ENCODE measurements at regions not wholly inside any gene's neighbourhood (a gene's known extent, or its start where the extent isn't known, plus 50 kb on each side); places are given as distances from the start of the nearest gene placed in this dataset.

DNA sequence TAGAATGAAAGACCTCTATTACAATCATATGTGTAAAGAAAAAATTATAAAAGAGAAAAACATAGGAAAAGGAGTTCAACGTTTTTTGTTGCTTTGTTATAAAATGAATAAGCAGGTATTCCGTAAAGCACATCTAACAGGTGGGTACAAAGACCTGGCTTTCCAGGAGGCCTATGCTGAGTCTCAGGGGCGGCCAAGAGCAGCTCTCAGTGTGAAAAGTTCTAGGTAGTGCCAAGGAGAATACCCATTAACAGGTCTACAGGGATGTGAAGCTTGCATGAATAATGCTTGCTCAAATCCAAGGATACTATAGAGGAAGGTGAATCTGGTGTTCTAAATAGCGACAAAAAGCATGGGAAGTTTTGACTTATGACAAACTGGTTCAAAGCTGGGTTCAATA lies 944.4 kb downstream of the PDHA2 start:
- DNase-seq (ENCODE audit: low spot score) = no peak

DNA sequence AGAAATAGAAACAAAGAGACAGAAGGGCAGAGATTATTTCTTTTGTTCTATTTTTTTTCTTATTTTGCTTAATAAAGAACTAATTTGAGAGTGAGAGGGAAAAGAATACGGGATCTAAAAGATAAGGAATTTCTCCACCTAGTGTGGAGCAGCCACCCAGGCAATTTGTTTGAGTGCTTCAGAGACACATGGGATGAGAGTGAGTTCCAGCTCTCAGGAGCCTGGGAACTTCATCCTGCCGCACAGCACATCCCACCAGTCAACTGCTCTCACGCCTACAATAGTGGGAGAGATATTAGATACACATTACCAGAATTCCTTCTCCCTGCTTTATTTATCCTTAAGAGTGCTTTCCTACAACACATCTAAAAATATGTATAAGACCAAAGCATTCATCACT lies 946.4 kb downstream of the PDHA2 start:
- no peak for DNase-seq (ENCODE audit: low spot score)

DNA sequence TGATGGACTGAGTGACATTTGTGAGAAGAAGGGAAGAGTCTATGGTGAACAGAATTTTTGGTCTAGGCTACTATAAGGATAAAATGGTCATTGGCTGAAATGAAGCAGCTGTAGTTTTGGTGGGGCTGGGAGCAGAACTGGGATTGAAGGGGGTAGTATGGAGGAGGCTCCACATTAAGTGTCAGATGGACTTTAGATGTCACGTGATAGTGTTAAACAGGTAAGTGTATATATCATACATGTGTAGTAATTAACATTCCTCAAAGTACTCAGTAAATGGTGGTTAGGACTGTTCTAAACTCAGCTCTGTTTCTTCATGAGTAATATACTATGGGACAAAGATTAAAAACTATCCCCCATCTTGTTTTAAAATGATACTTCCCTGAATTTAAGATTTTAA lies 947.9 kb downstream of the PDHA2 start:
- no peak for DNase-seq (ENCODE audit: low spot score)

DNA sequence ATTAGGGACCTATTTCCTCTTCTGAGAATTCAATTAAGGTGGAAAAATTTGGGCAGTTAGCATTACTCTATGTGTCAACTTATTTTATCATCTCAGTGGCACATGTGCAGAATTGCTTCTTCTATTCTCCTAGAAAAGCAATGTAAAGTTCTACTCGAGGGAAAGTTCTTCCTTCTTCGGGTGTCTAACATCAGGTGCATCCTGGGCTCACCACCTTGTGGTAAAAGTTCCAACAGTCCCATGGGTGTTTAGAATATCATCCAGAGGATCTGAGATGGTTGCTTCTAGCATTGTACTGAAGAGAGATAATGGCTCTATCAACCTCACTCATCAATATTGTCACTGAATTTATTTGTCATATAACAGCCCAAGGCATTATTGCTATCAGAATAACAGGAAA lies 969.7 kb downstream of the PDHA2 start:
- DNase-seq (ENCODE audit: low spot score) = no peak

DNA sequence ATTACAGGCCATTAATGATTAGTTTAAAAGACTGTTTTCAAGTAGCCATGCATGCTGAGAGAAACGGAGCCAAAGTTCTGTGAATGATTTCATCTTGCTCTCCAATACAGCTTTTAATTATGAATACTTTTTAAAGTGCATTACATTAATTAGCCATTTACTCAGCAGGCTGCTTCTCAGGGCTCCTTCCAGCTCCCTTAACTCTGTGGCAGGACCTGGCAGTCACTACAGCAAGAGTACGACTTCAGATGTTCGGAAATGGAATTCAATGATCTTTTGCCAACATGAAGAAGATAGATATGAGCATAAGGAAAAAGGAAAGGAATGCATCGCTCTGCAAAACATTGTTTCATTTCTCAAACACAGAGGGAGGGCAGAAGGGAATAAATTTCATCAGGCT lies 987.2 kb downstream of the PDHA2 start:
- DNase-seq (ENCODE audit: low spot score) = no peak

DNA sequence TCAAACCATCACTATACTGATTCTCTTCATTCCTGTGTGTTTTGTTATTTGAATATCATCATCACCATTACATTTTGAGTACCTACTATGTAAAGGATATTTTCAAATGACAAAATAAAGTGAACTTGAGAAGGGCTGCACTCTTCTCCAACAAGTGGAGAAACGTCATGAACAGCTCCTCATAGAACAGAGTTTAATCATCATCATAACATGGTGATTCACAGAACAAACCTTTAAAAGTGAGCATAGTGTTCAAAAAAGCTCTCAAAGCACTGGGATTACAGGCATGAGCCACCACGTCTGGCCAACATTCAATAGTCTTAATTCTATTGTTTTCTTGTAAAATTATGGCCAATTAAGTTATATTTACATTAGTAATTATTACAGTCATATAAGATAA lies 993.9 kb downstream of the PDHA2 start:
- DNase-seq (ENCODE audit: low spot score) = no peak

DNA sequence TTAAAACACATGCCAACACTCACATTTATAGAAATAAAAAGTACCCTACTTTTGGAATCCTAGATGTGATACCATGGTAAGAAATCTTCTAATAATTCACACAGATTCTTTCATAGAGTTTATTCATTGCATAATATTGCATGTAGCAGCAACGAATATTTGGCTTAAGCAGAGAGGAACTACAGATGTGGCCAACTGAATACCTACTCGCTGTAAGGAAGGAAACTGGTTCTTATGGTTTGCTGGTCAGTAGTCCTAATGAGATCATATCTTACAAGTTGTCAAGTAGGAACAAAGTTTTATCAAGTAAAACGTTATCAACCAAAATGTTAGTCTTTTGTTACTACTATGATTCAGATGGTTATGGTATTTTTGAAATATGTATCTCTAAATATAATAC lies 996.1 kb downstream of the PDHA2 start:
- no peak for DNase-seq (ENCODE audit: low spot score)

DNA sequence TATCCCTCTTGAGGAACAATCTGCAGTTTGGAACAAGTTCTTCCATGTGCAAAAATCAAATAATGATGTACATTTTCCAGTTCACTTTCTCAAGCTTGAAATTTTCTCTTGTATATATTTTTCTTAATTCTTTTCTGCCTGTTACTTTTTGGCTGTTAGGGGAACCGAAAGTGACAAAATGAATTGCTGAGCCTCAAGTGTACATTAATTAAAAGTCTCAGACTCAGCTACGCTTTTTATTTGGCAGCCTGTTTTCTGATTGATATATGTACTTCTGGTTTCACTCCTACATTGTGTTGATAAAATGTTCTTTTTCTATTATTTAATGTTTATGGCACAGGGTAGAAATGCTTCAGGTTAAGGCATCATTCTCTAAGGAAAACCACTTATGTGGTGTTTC lies 999.5 kb downstream of the PDHA2 start:
- no peak for DNase-seq (ENCODE audit: low spot score)

DNA sequence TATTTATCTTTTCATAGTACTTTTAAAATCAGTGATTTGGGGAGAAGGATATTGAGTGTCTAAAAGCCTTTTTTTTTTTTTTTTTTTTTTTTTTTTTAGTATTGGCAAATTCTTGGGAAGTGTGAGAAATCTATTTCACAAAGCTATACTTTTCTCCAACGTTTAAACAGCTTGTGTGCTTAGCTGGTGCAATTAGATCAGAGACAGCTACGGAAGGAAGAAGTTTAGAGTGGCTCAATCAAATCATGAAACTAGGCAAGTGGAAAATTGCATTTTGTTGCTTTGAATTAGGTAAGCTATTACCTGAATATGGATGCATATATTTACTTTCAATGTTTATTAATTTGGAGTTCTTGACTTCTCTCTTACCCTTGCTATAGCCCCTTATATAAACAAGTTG lies 1001.9 kb downstream of the PDHA2 start:
- DNase-seq (ENCODE audit: low spot score) = no peak

DNA sequence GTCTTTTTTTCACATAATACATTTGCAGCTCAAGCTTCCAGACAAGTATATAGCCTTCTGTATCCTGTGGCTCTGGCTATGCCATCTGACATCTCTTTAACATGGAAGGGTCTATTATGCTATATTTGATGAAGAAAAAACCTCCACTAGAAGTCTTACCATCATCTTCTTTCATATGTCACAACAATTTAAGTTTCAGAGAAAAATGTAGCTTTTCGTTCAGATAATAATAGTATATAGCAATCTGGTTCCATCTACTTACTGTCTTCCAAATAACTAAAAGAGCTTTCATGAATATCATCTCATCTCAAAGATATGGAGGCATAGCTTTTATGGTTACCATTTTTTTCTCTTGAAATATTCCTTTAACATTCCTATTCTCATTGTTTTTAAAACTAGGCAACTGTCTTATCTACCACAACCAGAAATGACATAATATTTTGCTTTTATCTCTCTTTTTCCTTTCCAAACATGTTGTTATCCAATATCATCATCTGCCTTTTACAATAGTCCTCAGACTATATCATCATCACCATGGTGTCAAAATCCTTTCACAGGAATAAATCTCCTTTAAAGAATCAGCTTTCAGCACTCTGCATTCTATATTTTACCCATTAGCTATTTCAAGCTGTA lies 1005.1 kb downstream of the PDHA2 start:
- DNase-seq (ENCODE audit: low spot score) = no peak

DNA sequence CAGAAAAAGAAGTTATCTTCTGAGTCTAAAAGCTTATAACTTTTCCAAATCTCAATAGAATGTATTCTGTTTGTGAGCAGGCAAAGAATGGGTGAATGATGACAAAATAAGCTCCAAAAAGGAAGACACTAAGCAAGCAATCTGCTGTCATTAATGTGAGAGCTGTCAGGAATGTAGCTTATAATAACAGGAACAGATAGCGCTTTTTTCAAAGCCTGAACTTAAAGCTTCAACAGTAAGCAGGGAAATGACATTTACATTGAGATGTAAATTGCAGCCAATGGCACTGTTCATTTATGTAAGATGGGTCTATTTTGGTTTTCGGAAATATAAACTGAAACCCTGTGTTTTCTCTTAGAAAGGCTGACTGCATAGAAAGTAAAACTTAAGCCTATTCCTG lies 1005.9 kb downstream of the PDHA2 start:
- no peak for DNase-seq (ENCODE audit: low spot score)

DNA sequence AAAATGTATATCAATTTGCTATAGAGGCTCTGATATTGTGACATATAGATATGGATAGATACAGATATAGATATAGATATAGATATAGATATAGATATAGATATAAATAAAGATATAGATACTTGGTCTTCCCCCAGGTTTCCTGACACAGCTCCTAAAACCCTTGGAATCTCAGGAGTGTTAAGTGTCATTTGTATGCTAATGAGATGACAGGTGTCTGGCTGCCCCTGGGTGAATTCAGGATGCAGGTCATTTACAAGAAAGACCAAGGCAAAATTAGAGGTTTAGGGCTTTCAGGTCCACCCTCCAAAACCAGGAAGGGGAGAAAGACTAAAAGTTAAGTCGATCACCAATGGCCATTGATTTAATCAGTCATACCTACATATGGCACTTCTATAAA lies 1034.8 kb downstream of the PDHA2 start:
- no peak for DNase-seq (ENCODE audit: low spot score)

DNA sequence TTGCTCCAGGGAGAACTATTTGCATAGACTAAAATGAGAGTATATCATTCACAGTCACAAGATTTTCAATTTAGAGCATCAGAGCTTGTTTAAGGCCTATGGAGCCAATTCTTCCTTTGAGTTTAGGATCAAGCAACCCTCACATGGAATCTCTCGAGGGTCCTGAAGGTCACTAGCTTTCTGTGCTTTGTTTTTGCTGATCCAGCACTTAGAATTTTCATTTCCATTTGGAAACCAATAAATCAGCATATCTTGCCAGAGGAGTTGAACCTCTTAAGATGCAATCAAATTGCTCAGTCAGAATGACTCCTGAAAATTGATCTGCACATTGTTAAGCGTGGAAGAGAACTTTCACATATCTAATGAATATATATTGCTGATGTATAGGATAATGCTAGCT lies 1039.6 kb downstream of the PDHA2 start:
- DNase-seq (ENCODE audit: low spot score) = no peak

DNA sequence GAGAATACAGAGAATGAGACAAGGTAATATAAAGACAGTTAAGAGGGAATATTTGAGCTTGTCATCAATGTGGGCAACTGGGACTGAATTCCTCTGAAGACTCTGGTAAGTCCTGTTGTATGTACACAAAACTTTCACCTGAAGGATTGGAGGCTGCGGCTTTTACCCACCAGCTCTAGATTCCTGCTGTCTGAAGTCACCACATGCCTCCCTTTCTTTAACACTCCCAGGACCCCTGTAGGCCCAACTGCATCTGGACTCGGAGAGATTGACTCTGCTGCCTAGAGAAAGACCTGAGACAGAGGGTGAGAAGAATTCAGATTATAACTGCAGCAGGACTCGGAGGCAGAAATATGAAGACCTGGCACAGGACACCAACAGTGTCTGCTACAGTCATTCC lies 1048.0 kb downstream of the PDHA2 start:
- no peak for DNase-seq (ENCODE audit: low spot score)

DNA sequence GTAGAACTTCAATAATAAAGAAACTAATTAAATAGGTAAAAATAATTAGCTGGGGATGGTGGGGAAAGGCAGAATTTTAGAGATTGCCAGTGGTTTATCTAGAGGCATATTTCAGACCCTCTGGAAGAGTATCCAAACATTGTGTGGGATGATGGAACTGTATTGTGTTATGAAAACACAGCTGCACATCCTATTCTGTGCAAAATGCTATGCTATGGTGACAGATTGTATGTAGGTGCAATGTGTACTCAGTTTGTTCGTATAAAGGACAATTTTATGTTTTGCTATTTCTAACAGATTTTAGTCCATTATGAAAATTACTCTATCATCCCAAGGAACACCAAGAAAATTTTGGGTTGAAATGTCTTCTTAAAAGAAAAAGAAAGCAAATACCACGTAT lies 1054.7 kb downstream of the PDHA2 start:
- no peak for DNase-seq (ENCODE audit: low spot score)

DNA sequence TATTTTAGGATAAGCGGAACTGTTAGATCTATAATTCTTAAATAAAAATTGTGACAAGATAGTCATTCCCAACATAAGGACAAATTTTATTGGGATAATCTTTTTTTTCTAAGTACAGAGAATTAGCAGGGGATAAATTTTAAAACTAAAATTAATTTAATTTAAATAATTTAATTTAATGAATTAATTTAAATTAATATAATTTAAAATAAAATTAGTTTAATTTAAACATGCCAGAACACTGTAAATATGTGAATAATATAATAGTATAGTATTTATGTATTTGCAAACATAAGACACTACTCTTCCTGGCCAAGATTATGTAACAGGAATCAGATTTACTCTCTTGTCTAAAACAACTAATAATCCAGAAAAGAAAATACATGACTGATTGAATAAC lies 1055.9 kb downstream of the PDHA2 start:
- no peak for DNase-seq (ENCODE audit: low spot score)

DNA sequence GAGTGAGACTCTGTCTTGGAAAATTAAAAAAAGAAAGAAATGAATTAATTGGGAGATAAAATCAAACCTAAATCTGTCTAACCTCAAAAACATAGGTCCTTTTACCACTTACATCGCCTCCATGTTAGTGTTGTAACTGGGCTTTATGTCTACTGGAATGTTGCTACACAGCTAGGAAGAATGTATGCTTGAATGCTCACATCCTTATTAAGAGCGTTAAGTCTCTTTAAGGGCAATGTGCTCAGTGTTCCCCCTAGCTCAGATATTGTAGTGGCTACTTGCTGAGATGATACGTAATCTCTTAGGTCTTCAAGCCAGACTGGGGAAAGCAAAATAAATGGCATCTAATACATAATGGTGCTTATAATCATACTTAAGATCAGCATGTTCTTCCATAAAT lies 1072.8 kb downstream of the PDHA2 start:
- DNase-seq (ENCODE audit: low spot score) = no peak

DNA sequence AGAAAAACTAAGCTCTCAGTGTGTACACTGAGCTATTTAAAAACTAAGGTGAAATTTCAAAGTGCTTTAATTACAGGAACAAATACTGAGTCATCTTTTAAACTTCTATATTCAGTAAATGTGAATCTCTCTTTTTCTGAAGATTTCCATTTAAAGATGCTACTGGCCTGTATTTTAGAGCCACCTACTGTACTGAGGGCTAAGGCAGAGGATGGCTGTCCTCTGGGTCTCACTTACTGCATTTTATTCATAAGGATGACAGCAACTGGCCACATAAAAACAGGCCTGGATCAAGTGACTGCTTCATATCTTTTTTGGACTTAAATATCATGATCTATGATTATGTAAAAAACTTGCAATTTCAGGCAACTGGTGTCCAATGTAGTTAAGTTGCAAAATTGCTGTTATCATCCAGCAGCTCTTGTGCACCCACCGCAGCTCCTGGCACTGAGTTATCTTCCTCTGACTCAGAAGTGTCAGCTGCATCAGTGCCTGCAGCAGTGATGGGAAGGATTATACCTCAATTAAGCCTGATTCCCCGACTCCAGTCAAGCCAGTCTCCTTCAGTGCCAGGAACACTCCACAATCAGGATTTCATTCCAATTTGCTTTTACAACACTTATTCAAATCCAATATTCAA lies 1073.7 kb downstream of the PDHA2 start:
- no peak for DNase-seq (ENCODE audit: low spot score)

DNA sequence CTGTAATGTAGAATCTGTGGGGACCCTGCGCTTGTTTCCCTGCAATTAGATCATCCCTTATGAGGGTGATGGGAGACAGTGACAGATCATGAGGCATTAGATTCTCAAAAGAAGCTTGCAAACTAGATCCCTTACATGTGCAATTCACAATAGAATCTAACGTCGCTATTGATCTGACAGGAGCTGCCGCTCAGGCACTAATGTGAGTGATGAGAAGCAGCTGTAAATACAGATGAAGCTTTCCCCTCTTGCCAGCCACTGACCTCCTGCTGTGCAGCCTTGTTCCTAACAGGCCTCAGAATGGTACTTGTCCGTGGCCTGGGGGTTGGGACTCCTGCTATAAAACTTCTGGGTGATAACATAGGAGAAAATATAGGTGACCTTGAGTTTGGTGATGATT lies 1076.8 kb downstream of the PDHA2 start:
- DNase-seq (ENCODE audit: low spot score) = no peak

DNA sequence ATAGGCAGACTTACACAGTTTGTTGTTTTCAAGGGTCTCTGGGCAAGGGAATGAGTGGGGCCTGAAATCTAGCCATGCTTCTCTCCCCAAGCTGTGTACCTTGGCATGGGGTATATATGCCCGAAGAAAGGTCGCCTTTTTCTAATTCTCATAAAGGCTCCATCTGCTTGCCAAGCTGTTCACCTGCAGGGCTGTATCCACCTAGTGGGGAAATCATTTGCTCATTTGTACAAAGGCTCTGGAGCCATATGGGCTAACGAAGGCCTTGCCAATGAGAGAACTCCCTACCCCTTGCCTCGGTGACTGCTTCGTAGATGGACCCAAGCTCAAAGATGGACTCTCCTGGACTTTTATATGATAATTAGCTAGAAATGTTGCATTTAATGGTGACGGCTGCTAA lies 1097.0 kb downstream of the PDHA2 start:
- no peak for DNase-seq (ENCODE audit: low spot score)

DNA sequence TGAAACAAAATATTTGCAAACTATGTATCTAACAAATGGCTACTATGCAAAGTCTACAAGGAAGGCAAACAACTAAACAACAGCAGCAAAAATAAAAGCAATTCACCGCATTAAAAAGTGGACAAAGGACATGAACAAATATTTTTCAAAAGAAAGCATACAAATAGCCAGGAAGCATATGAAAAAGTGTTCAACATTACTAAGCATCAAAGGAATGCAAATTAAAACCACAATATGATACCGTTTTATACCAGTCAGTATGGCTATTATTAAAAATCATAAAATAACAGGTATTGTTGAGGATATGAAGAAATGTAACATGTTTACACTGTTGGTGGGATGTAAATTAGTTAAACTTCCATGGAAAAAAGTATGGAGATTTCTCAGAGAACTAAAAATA lies 1106.7 kb downstream of the PDHA2 start:
- DNase-seq (ENCODE audit: low spot score) = no peak

DNA sequence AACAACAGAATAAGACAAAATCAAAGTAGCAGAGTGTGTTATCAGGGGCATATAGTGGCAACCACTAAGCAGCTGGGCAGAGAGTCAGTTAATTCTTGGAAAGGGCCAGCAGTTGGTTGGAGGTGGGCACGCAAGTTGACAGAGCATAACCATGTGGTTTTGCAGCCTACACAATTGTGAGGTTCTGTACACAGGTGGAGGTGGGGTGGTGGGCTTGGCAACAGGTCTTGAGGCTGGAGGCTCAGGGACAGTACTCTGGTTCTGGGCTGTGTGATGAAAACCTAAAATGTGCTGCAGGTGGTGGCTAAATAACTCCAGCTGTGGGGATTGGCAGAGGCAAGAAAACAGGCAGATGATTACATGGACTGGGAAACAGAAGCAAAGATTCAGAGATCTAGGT lies 1112.7 kb downstream of the PDHA2 start:
- no peak for DNase-seq (ENCODE audit: low spot score)

DNA sequence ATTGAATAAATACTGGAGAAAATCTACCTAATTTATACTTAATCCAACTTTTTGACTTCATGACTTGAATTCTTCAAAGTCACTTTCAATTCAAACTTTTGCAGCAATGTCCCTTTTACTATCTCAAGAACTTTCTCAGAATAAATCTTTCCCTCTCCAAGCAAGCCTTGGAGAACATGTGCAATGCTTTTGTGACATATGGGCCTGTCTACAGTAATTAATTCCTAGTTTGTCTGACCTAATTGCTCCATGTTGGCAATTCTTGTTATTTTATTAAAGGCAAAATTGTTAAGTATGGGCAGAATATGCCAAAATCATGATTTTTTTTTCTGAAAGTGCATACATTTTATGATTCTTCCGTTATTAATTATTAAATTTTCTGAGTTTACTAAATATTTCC lies 1115.3 kb downstream of the PDHA2 start:
- DNase-seq (ENCODE audit: low spot score) = no peak

DNA sequence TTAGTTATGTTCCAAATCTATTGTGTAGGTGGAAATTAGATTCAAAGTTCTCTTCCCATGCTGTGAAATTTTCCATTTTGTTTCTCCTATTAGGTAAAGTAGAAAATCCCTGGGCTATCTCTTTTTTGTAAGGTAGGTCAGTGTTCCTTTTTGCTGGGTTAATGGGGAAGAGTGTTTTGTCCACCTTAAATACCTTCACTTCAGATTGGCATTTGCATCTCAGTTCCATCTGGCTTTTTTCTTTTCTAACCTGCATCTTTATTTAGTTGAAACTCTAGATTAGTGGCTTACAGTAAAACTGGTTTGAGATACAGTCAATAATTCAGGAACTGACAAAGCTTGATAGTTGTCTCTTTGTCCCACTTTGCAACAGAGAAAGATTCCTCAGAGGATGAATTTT lies 1115.8 kb downstream of the PDHA2 start:
- no peak for DNase-seq (ENCODE audit: low spot score)

Data from mucosa of gallbladder (tissue), 1 donor.